Breast epithelium (tissue), 3 donors: ENCODE measurements at regions not wholly inside any gene's neighbourhood (a gene's known extent, or its start where the extent isn't known, plus 50 kb on each side); places are given as distances from the start of the nearest gene placed in this dataset.

ENCODE experiments used
- CTCF ChIP-seq, 3 donors: fragments of 450-650 bp; IDR thresholded peaks; one replicate each; pipeline ENCODE4 v1.5.1; 2016 to 2017; ENCODE audit warnings: antibody characterized with exemption in 3 of 3, mild to moderate bottlenecking in 3 of 3, moderate library complexity in 3 of 3
- POLR2A ChIP-seq: fragments of 450-650 bp; IDR thresholded peaks from one replicate; pipeline ENCODE4 v1.6.1; 2016; ENCODE audit warnings: antibody characterized with exemption, mild to moderate bottlenecking, moderate library complexity
- POLR2AphosphoS5 ChIP-seq, 3 donors: sonication (generic); formaldehyde crosslinking; IDR thresholded peaks; one replicate each; pipeline ENCODE4 v1.6.1; 2017; ENCODE audit warnings: antibody characterized with exemption in 3 of 3

GRCh38 chr2:240300840-240301239 lies 134.6 kb upstream of the GPC1 start:
- TF ChIP-seq CTCF (IDR thresholded peaks at IDR 0.05) (no peak), POLR2AphosphoS5 (IDR thresholded peaks at IDR 0.05) (no peak), POLR2A (no peak)
